ENCODE measurements at regions not wholly inside any gene's neighbourhood (a gene's known extent, or its start where the extent isn't known, plus 50 kb on each side); places are given as distances from the start of the nearest gene placed in this dataset.

GRCh38 chr5:2149195-2149539 lies 266.4 kb upstream of the IRX4 start:
- ChIA-PET POLR2A (no interaction called here), CTCF (interaction anchor here (2.2 kb wide), 1 partner anchor 9 kb away, joined by 7 read pairs; no protein-coding TSS in a partner anchor)
- TF ChIP-seq, protein P1, sequence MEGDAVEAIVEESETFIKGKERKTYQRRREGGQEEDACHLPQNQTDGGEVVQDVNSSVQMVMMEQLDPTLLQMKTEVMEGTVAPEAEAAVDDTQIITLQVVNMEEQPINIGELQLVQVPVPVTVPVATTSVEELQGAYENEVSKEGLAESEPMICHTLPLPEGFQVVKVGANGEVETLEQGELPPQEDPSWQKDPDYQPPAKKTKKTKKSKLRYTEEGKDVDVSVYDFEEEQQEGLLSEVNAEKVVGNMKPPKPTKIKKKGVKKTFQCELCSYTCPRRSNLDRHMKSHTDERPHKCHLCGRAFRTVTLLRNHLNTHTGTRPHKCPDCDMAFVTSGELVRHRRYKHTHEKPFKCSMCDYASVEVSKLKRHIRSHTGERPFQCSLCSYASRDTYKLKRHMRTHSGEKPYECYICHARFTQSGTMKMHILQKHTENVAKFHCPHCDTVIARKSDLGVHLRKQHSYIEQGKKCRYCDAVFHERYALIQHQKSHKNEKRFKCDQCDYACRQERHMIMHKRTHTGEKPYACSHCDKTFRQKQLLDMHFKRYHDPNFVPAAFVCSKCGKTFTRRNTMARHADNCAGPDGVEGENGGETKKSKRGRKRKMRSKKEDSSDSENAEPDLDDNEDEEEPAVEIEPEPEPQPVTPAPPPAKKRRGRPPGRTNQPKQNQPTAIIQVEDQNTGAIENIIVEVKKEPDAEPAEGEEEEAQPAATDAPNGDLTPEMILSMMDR (IDR thresholded peaks at IDR 0.05; ENCODE audit: control extremely low read depth, extremely low read depth, low read depth, missing control alignments): no peak
- DNase-seq (ENCODE audit: extremely low spot score): no peak

DNA sequence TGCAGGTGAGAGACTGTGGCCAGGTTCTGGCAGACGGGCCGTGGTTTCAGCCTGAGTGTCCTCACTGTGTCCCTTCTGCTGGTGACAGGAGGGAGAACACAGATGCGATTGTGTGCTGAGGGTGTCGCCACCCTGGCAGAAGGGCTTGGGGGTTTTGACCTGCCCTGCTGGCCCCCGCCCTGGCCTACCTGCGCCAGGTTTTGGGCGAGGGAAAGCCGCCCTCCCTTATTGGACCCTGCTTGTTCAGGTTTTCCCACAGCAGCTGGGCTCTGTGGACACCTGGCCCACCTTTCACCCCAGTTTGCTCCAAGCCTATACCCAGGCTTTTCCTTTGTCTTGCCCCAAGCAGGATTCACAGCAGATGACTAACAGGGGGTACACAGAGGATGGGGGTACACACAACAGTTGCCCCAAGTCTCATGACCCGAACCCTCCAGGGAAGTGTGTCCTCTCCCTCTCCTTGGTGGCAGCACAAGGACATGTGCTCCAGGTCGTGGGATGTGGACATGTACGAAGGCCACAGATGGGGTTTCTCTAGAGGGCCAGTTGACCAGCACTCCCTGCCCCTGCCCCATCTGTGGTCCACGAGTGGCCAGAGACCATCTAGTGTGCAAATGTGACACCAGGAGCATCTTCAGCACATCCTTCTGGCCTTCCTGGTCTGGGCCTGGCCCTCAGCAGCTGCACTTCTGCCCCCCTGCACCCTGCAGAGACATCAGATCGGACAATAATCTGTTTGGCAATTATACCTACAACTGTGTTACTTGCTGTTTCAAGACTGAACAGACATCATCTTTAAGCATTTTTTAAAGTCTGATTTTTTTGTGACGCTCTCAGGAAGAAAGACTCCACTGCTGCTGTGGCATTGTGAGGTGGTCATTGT lies 265.8 kb upstream of the IRX4 start:
- POLR2A ChIA-PET: no interaction called here
- CTCF ChIA-PET: interaction anchor here (2.2 kb wide), 1 partner anchor 10 kb away, joined by 7 read pairs; no protein-coding TSS in a partner anchor

DNA sequence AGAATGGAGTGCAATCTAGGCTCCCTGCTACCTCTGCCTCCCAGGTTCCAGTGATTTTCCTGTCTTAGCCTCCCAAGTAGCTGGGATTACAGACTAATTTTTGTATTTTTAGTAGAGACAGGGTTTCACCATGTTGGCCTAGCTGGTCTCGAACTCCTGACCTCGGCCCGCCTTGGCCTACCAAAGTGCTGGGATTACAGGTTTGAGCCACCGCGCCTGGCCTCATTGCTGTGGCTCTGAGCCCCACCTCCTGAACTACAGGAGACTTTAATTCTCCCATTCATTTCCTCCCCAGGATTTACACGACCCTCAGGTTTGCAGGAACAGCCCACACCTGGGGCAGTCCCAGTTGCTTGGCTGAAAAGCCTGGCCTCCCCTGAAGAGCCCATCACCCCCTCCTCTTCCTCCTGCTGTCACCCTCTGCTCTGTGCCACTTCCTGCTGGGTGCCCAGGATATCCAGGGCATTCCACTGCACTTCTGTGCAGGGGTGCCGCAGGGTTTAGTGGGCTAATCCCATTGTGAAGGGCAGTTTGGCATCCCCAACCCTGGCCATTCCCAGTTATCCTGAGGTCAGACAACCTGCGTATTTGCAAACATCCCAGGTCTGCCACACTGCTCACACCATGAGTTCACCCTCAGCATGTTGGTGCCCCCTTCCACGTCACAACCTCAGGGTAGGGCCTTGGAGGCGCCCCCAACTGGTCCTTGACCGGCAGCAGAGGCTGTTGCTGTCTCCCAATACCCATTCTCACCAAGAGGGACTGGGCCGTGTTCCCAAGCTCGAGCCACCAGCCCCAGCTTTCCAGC lies 265.0 kb upstream of the IRX4 start:
- ChIA-PET CTCF (no interaction called here), POLR2A (no interaction called here)
- TF ChIP-seq, protein P1 (IDR thresholded peaks at IDR 0.05; ENCODE audit: control extremely low read depth, extremely low read depth, low read depth, missing control alignments): no peak
- no peak for DNase-seq (ENCODE audit: extremely low spot score)

More for the DNA sequence above, 265.8 kb upstream of the IRX4 start:
- DNase-seq (ENCODE audit: extremely low spot score): no peak
- TF ChIP-seq, protein P1 (IDR thresholded peaks at IDR 0.05; ENCODE audit: control extremely low read depth, extremely low read depth, low read depth, missing control alignments): no peak

DNA sequence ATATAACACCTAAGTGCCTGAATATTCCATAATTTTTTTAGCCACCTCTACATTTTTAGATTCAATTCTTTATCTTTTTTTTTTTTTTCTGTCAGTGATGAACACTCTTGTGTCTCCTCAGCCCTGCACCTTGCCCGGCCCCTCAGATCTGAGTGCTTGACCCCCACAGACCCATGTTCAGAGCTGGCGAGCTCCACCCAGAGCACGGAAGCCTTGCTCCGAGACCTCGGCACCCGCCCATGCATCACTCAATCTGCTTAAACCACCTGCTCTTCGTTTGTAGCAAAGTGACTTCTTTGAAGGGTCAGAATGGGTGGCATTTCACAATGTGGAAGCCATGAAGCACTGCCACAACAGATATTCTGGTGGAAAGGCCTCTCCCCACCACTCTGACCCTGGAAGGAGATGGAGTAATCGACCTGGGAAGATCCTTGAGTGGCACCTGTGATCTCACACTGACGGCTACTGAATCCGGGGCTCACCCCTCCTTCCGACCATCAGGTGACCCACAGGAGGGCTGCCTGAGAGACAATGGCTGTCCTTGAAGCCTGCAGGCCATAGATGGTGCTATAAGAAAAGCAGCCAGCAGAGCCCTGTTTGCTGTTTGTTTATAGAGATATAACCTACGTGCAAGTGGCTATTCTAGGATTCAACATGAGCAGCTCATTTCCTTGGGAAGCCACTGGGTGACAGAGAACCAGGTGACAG lies 261.1 kb upstream of the IRX4 start:
- ChIA-PET POLR2A (no interaction called here), CTCF (no interaction called here)
- no peak for DNase-seq (ENCODE audit: extremely low spot score)
- TF ChIP-seq, protein P1 (IDR thresholded peaks at IDR 0.05; ENCODE audit: control extremely low read depth, extremely low read depth, low read depth, missing control alignments): no peak

DNA sequence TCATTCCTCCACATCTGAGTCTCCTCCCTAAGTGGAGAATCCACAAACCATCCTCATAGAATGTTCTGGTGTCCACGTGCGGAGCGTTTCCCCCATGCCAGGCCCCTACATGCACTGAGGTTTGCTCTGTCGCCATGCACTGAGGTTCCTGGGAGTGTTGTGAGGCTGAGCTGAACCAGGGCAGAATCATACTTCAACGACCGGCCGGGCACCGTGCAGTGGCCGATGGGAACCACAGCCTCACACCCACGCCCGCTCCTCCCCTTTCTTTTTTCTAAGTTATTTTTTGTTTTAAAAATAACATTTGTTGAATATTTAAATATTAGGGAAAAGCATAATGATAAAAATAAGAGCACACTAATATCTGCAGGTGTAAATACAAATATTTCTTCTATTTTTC lies 260.4 kb upstream of the IRX4 start:
- POLR2A ChIA-PET: no interaction called here
- CTCF ChIA-PET: no interaction called here
- TF ChIP-seq, protein P1 (IDR thresholded peaks at IDR 0.05; ENCODE audit: control extremely low read depth, extremely low read depth, low read depth, missing control alignments): no peak
- no peak for DNase-seq (ENCODE audit: extremely low spot score)

DNA sequence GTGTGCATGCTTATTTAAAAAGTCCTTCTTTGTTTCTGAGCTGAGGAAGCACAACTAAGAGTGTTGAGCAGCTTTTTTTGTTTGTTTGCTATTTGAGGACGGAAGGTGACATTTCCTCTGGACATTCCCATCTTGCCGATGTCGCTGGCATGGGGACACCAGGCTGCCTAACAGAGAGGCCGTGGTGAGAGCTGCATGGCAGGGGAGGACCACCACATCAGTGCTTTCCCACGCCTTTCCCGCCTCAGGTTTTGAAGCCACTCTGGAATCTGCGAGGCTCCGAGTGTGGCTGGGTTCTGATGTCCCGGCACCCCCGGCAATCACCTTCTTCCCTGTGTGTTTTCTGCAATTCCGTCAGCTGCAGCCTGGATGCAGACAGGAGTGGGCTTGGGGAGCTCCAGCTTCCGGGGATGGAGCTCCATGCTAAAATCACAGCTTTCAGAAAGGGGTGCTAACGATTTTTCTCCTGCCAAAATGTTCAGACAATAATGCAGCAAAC lies 259.8 kb upstream of the IRX4 start:
- DNase-seq (ENCODE audit: extremely low spot score): no peak
- POLR2A ChIA-PET: no interaction called here
- TF ChIP-seq, protein P1 (IDR thresholded peaks at IDR 0.05; ENCODE audit: control extremely low read depth, extremely low read depth, low read depth, missing control alignments): no peak
- CTCF ChIA-PET: no interaction called here
